ENCODE measurements at regions not wholly inside any gene's neighbourhood (a gene's known extent, or its start where the extent isn't known, plus 50 kb on each side); places are given as distances from the start of the nearest gene placed in this dataset.

DNA sequence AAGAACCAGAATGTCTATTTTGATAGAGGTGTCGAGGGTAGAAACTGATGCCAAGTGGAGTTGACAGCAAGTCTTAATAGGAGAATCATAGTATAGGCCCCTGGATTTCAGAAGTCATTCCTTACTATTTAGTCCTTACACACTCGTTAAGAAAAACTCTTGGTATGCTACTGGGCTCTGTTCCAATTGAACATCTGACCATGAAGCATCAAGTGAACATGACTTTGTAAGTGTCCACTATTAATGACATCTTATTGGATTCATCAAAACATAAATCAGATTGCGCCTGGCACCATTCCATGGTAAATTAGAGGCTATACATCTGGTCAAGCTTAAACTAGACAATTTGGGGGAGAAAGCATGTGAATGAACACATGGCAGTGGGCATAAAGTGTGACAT, 1056.5 kb upstream of the EDIL3 start:
- TF ChIP-seq, protein P1, sequence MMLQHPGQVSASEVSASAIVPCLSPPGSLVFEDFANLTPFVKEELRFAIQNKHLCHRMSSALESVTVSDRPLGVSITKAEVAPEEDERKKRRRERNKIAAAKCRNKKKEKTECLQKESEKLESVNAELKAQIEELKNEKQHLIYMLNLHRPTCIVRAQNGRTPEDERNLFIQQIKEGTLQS (CRISPR knock-in tag; conservative IDR thresholded peaks at IDR 0.05) = no peak
- TF ChIP-seq, protein P2, sequence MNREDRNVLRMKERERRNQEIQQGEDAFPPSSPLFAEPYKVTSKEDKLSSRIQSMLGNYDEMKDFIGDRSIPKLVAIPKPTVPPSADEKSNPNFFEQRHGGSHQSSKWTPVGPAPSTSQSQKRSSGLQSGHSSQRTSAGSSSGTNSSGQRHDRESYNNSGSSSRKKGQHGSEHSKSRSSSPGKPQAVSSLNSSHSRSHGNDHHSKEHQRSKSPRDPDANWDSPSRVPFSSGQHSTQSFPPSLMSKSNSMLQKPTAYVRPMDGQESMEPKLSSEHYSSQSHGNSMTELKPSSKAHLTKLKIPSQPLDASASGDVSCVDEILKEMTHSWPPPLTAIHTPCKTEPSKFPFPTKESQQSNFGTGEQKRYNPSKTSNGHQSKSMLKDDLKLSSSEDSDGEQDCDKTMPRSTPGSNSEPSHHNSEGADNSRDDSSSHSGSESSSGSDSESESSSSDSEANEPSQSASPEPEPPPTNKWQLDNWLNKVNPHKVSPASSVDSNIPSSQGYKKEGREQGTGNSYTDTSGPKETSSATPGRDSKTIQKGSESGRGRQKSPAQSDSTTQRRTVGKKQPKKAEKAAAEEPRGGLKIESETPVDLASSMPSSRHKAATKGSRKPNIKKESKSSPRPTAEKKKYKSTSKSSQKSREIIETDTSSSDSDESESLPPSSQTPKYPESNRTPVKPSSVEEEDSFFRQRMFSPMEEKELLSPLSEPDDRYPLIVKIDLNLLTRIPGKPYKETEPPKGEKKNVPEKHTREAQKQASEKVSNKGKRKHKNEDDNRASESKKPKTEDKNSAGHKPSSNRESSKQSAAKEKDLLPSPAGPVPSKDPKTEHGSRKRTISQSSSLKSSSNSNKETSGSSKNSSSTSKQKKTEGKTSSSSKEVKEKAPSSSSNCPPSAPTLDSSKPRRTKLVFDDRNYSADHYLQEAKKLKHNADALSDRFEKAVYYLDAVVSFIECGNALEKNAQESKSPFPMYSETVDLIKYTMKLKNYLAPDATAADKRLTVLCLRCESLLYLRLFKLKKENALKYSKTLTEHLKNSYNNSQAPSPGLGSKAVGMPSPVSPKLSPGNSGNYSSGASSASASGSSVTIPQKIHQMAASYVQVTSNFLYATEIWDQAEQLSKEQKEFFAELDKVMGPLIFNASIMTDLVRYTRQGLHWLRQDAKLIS (CRISPR knock-in tag; IDR thresholded peaks at IDR 0.05; ENCODE audit: borderline replicate concordance) = no peak
- no peak for TF ChIP-seq ETV6 (CRISPR knock-in tag; IDR thresholded peaks at IDR 0.05)
- TF ChIP-seq, protein P3, sequence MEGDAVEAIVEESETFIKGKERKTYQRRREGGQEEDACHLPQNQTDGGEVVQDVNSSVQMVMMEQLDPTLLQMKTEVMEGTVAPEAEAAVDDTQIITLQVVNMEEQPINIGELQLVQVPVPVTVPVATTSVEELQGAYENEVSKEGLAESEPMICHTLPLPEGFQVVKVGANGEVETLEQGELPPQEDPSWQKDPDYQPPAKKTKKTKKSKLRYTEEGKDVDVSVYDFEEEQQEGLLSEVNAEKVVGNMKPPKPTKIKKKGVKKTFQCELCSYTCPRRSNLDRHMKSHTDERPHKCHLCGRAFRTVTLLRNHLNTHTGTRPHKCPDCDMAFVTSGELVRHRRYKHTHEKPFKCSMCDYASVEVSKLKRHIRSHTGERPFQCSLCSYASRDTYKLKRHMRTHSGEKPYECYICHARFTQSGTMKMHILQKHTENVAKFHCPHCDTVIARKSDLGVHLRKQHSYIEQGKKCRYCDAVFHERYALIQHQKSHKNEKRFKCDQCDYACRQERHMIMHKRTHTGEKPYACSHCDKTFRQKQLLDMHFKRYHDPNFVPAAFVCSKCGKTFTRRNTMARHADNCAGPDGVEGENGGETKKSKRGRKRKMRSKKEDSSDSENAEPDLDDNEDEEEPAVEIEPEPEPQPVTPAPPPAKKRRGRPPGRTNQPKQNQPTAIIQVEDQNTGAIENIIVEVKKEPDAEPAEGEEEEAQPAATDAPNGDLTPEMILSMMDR (IDR thresholded peaks at IDR 0.05) = no peak
